ENCODE measurements at regions not wholly inside any gene's neighbourhood (a gene's known extent, or its start where the extent isn't known, plus 50 kb on each side); places are given as distances from the start of the nearest gene placed in this dataset.

DNA sequence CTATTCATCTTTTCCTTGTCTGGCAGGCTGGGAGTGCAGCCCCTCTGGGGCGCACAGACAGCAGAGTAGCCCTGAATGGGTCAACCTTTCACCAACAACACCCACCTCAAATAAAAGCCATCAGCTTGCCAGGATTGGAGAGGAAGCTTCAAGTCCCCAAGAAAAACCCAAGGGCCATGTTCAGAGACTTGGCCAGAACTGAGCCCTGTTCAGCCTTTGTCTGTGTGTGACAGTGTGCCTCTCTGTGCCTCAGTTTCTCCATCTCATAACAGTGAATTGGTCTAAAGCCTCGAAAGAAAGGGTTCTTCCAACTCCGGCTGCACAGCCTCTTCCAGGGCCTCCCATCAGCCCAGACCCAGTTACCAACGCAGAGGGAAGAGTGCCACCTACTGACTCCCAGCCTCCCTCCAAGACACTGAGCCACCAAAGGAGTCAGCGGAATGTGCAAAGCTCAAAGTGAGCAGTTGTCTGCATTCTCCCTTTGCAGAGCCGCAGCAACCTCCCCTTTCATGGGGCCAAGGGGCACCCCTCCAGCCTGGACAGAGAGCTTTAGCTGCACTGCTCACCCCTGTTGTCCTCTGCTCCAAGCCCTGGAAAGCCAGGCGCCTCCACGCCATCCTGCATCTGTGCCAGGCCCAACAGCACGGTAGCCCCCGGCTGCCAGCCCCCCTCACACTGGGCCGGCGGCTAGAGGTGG lies 82.7 kb upstream of the TOP1 start:
- H3K27me3 ChIP-seq (ENCODE audit: control insufficient read depth, insufficient read depth, low read length), result no peaks in the 10 kb centered on the region
- Mint-ChIP-seq H3K27me3 (peaks cover 18% of the 10 kb centered on the region), H3K27ac (no peak overlapping the region), H3K9me3 (no peaks in the 10 kb centered on the region), H3K4me3 (peak overlapping the region in 1 of 4 donors; percentile 83), H3K4me1 (no peaks in the 10 kb centered on the region), H3K36me3 (no peaks in the 10 kb centered on the region)
- no peaks in the 10 kb centered on the region for H3K36me3 ChIP-seq (ENCODE audit: control insufficient read depth, insufficient read depth, low read length)
- H3K4me1 ChIP-seq (ENCODE audit: control insufficient read depth, insufficient read depth, low read length, poor library complexity, severe bottlenecking), result no peaks in the 10 kb centered on the region
- no peaks in the 10 kb centered on the region for H3K9me3 ChIP-seq (ENCODE audit: control insufficient read depth in 2 of 2, low read length in 2 of 2)
- ATAC-seq (ENCODE audit: low read depth in 2 of 2) (no peak), DNase-seq (no peak)
- H3K27ac ChIP-seq (ENCODE audit: insufficient read depth, low read length, poor library complexity, severe bottlenecking), result no peak overlapping the region
- no peak overlapping the region for H3K4me3 ChIP-seq (ENCODE audit: low read depth, low read length)

DNA sequence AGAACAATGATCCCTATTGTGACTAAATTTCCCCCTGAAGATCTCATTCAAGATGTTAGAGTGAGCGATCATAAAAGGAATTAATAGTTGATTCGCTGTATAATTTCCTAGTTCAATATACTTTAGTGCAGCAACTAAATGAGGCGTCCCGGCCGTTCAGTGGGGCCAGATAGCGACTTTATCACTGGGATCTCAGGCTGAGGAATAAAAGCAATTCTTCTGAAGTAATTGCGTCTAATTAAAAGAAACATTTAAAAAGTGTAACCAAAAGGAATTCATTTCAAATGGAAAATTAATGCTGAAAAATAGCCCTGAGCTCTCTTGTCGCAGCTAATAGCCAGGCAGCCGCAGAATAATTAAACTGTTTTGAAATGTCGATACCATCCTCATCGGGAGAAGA lies 82.2 kb upstream of the TOP1 start:
- Histone ChIP-seq H3K36me3 (ENCODE audit: control insufficient read depth, insufficient read depth, low read length) (no peaks in the 10 kb centered on the region), H3K9me3 (ENCODE audit: control insufficient read depth in 2 of 2, low read length in 2 of 2) (no peaks in the 10 kb centered on the region), H3K27me3 (ENCODE audit: control insufficient read depth, insufficient read depth, low read length) (no peaks in the 10 kb centered on the region), H3K27ac (ENCODE audit: insufficient read depth, low read length, poor library complexity, severe bottlenecking) (no peak overlapping the region), H3K4me3 (ENCODE audit: low read depth, low read length) (no peak overlapping the region), H3K4me1 (ENCODE audit: control insufficient read depth, insufficient read depth, low read length, poor library complexity, severe bottlenecking) (no peaks in the 10 kb centered on the region)
- DNase-seq (no peak), ATAC-seq (ENCODE audit: low read depth in 2 of 2) (no peak)
- H3K36me3 Mint-ChIP-seq, result no peaks in the 10 kb centered on the region
- no peak overlapping the region for H3K27ac Mint-ChIP-seq
- H3K27me3 Mint-ChIP-seq, result peaks cover 21% of the 10 kb centered on the region
- peak overlapping the region in 1 of 4 donors; percentile 83 for H3K4me3 Mint-ChIP-seq
- H3K9me3 Mint-ChIP-seq, result peaks cover 0 to 2% (median 0%) of the 10 kb centered on the region in 7 donors
- H3K4me1 Mint-ChIP-seq, result no peaks in the 10 kb centered on the region

DNA sequence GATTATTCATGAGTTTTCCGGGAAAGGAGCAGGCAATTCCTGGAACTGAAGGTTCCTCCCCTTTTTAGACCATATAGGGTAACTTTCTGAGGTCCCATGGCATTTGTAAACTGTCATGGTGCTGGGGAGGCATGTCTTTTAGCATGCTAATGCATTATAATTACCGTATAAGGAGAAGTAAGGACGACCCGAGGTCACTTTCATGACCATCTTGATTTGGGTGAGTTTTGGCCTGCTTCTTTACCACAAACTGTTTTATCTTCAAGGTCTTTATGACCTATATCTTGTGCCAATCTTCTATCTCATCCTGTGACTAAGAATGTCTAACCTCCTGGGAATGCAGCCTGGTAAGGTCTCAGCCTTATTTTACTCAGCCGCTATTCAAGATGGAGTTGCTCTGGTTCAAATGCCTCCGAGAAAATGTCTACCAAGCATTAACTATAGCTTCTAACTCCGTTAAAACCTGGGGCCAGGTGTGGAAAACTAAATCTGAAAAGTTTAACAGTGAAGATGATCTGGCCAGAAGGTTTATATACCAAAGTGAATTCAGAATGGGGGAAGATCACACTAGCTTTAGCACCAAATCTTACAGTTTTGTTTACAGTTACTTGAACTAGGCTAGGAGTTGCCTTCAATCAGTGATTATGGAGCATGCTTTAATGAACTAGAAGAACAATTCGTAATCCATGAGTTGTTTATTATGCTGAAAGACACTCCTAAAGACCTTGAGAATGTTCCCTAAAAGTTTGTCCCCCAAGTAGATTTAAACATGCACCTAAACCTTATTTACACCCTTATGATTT lies 80.0 kb upstream of the TOP1 start:
- H3K36me3 Mint-ChIP-seq, result no peaks in the 10 kb centered on the region
- H3K27ac ChIP-seq (ENCODE audit: insufficient read depth, low read length, poor library complexity, severe bottlenecking), result no peak overlapping the region

DNA sequence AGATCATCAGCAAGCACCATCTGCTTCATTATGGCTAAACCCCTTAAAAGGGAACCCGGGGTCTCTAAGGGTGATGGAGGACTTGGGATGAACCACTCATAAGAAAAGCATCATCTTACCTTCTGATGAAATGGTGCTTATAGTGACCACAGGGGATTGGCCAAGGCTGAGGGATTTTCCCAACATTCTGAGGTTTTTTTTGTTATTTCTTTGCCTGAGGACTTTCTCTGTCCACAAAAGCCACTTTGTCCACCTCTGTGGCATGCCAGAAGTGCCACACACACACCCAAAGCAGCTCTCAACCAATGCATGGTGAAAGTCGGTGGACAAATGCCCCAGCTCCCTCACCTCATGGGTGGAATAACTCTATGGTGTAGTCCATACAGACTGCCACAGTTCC lies 79.3 kb upstream of the TOP1 start:
- ATAC-seq (ENCODE audit: low read depth in 2 of 2) (no peak), DNase-seq (no peak)
- no peaks in the 10 kb centered on the region for H3K27me3 ChIP-seq (ENCODE audit: control insufficient read depth, insufficient read depth, low read length)
- no peaks in the 10 kb centered on the region for H3K36me3 Mint-ChIP-seq
- H3K9me3 Mint-ChIP-seq, result peaks cover 0 to 2% (median 2%) of the 10 kb centered on the region in 7 donors
- peaks cover 0 to 2% of the 10 kb centered on the region in 2 experiments for H3K9me3 ChIP-seq (ENCODE audit: control insufficient read depth in 2 of 2, low read length in 2 of 2)
- H3K4me1 Mint-ChIP-seq, result no peaks in the 10 kb centered on the region
- H3K36me3 ChIP-seq (ENCODE audit: control insufficient read depth, insufficient read depth, low read length), result no peaks in the 10 kb centered on the region
- no peaks in the 10 kb centered on the region for H3K4me1 ChIP-seq (ENCODE audit: control insufficient read depth, insufficient read depth, low read length, poor library complexity, severe bottlenecking)
- H3K27ac Mint-ChIP-seq, result no peak overlapping the region
- peaks cover 28% of the 10 kb centered on the region for H3K27me3 Mint-ChIP-seq
- H3K27ac ChIP-seq (ENCODE audit: insufficient read depth, low read length, poor library complexity, severe bottlenecking), result no peak overlapping the region
- H3K4me3 ChIP-seq (ENCODE audit: low read depth, low read length), result no peak overlapping the region
- H3K4me3 Mint-ChIP-seq, result no peak overlapping the region

More for the DNA sequence above, 80.0 kb upstream of the TOP1 start:
- Histone ChIP-seq H3K4me1 (ENCODE audit: control insufficient read depth, insufficient read depth, low read length, poor library complexity, severe bottlenecking) (no peaks in the 10 kb centered on the region), H3K4me3 (ENCODE audit: low read depth, low read length) (no peak overlapping the region), H3K27me3 (ENCODE audit: control insufficient read depth, insufficient read depth, low read length) (no peaks in the 10 kb centered on the region), H3K36me3 (ENCODE audit: control insufficient read depth, insufficient read depth, low read length) (no peaks in the 10 kb centered on the region), H3K9me3 (ENCODE audit: control insufficient read depth in 2 of 2, low read length in 2 of 2) (no peaks in the 10 kb centered on the region)
- peaks cover 0 to 2% (median 0%) of the 10 kb centered on the region in 7 donors for H3K9me3 Mint-ChIP-seq
- H3K4me1 Mint-ChIP-seq, result no peaks in the 10 kb centered on the region
- DNase-seq (no peak), ATAC-seq (ENCODE audit: low read depth in 2 of 2) (no peak)
- no peak overlapping the region for H3K4me3 Mint-ChIP-seq
- no peak overlapping the region for H3K27ac Mint-ChIP-seq
- H3K27me3 Mint-ChIP-seq, result peaks cover 28% of the 10 kb centered on the region

DNA sequence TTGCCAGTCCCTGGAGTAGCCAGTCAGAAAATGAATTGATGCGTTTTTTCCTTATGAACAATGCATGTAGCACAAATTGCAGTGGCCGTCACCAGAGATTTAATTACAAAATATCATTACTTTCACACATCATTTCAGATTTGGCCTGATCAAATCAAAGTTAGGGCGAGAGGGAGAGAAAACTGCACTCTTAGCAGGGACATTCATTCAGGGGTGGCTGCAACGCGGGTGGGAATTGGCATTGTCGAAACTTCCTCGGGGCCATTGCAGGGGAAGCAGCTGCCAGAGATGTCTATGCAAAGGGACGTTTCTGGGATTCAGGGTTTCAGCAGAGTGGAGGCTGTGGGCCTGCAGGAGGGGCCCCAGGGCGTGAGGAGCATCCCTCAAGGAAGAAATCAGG lies 76.5 kb upstream of the TOP1 start:
- peaks cover 28% of the 10 kb centered on the region for H3K27me3 Mint-ChIP-seq

DNA sequence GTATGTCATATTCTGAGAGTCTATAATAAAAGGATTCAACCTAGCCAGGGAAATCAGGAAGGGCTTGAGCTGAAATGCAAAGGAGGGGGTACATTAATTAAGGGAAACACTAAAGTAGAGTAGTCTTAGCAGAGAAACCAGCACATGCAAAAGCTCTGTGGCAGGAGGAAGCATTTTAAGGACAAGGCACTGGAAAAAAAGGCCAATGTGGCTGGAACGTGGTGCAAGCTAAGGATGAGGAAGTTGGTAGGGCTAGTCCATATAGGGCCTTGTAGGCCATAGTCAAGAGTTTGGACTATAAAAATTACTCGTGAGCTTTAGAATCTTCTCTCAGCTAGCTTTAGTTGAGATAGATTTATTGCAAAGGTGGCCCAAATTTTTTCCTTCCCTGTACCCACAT lies 75.2 kb upstream of the TOP1 start:
- no peak for ATAC-seq (ENCODE audit: low read depth in 2 of 2)
- Mint-ChIP-seq H3K4me3 (no peak overlapping the region), H3K4me1 (no peaks in the 10 kb centered on the region), H3K27ac (no peak overlapping the region), H3K36me3 (no peaks in the 10 kb centered on the region), H3K9me3 (peaks cover 0 to 2% (median 2%) of the 10 kb centered on the region in 7 donors), H3K27me3 (peaks cover 24% of the 10 kb centered on the region)
- peaks cover 0 to 2% of the 10 kb centered on the region in 2 experiments for H3K9me3 ChIP-seq (ENCODE audit: control insufficient read depth in 2 of 2, low read length in 2 of 2)
- no peaks in the 10 kb centered on the region for H3K27me3 ChIP-seq (ENCODE audit: control insufficient read depth, insufficient read depth, low read length)
- H3K4me3 ChIP-seq (ENCODE audit: low read depth, low read length), result no peak overlapping the region
- H3K36me3 ChIP-seq (ENCODE audit: control insufficient read depth, insufficient read depth, low read length), result no peaks in the 10 kb centered on the region
- no peak overlapping the region for H3K27ac ChIP-seq (ENCODE audit: insufficient read depth, low read length, poor library complexity, severe bottlenecking)
- DNase-seq, result no peak
- H3K4me1 ChIP-seq (ENCODE audit: control insufficient read depth, insufficient read depth, low read length, poor library complexity, severe bottlenecking), result no peaks in the 10 kb centered on the region

More for the DNA sequence above, 76.5 kb upstream of the TOP1 start:
- Mint-ChIP-seq H3K9me3 (peaks cover 0 to 2% (median 2%) of the 10 kb centered on the region in 7 donors), H3K4me1 (no peaks in the 10 kb centered on the region), H3K36me3 (no peaks in the 10 kb centered on the region), H3K27ac (no peak overlapping the region), H3K4me3 (no peak overlapping the region)
- Histone ChIP-seq H3K27ac (ENCODE audit: insufficient read depth, low read length, poor library complexity, severe bottlenecking) (no peak overlapping the region), H3K9me3 (ENCODE audit: control insufficient read depth in 2 of 2, low read length in 2 of 2) (peaks cover 0 to 2% of the 10 kb centered on the region in 2 experiments), H3K4me3 (ENCODE audit: low read depth, low read length) (no peak overlapping the region), H3K27me3 (ENCODE audit: control insufficient read depth, insufficient read depth, low read length) (no peaks in the 10 kb centered on the region), H3K36me3 (ENCODE audit: control insufficient read depth, insufficient read depth, low read length) (no peaks in the 10 kb centered on the region), H3K4me1 (ENCODE audit: control insufficient read depth, insufficient read depth, low read length, poor library complexity, severe bottlenecking) (no peaks in the 10 kb centered on the region)
- DNase-seq (no peak), ATAC-seq (ENCODE audit: low read depth in 2 of 2) (no peak)

DNA sequence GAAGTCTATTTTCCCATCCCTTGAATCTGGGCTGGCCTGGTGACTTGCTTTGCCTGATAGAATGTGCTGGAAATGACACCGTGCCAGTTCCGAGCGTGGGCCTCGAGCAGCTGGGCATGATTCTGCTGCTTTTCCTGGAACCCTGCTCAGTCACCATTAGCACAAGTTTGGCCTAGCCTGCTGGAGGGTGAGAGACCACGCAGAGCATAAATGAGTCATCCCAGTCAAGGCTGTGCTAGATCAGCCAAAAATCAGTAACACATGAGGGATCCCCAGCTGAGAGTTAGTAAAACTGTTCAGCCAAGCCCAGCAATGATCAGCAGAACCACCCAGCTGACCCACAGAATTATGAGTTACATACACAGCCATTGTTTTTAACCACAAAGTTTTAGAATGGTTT lies 74.8 kb upstream of the TOP1 start:
- Mint-ChIP-seq H3K27ac (no peak overlapping the region), H3K4me3 (no peak overlapping the region), H3K27me3 (peaks cover 22% of the 10 kb centered on the region), H3K4me1 (no peaks in the 10 kb centered on the region), H3K36me3 (no peaks in the 10 kb centered on the region), H3K9me3 (peaks cover 0 to 2% (median 2%) of the 10 kb centered on the region in 7 donors)
- ATAC-seq (ENCODE audit: low read depth in 2 of 2) (no peak), DNase-seq (no peak)
- H3K4me1 ChIP-seq (ENCODE audit: control insufficient read depth, insufficient read depth, low read length, poor library complexity, severe bottlenecking), result no peaks in the 10 kb centered on the region
- no peak overlapping the region for H3K4me3 ChIP-seq (ENCODE audit: low read depth, low read length)
- no peaks in the 10 kb centered on the region for H3K27me3 ChIP-seq (ENCODE audit: control insufficient read depth, insufficient read depth, low read length)
- peaks cover 0 to 2% of the 10 kb centered on the region in 2 experiments for H3K9me3 ChIP-seq (ENCODE audit: control insufficient read depth in 2 of 2, low read length in 2 of 2)
- no peak overlapping the region for H3K27ac ChIP-seq (ENCODE audit: insufficient read depth, low read length, poor library complexity, severe bottlenecking)
- H3K36me3 ChIP-seq (ENCODE audit: control insufficient read depth, insufficient read depth, low read length), result no peaks in the 10 kb centered on the region

Data from CD4-positive, CD25-positive, alpha-beta regulatory T cell (primary cell).